ENCODE measurements at regions not wholly inside any gene's neighbourhood (a gene's known extent, or its start where the extent isn't known, plus 50 kb on each side); places are given as distances from the start of the nearest gene placed in this dataset.

- H3K9me3 ChIP-seq (ENCODE audit: low read depth): no peaks in the 10 kb centered on the region
- H3K36me3 ChIP-seq (ENCODE audit: low read depth): no peaks in the 10 kb centered on the region
- no peaks in the 10 kb centered on the region for H3K79me2 ChIP-seq (ENCODE audit: insufficient read depth)
- no peaks in the 10 kb centered on the region for H3K9me2 ChIP-seq (ENCODE audit: insufficient read depth)
- no peak overlapping the region for H3K27ac ChIP-seq
- H3F3A ChIP-seq (ENCODE audit: insufficient read depth): no peaks in the 10 kb centered on the region
- in situ Hi-C loops (cut with MboI): no loop called here
- 3 to 10% methylated on average over 1 of the region's 1 CpG for WGBS, 2 experiments (ENCODE audit: low coverage in 1 of 2, low lambda C conversion rate in 2 of 2, missing lambda C conversion rate in 2 of 2)
- peaks cover 9% of the 10 kb centered on the region; the same call in 1 of the 2 replicates for H3K27me3 ChIP-seq (replicated peaks; ENCODE audit: insufficient read depth)
- H2AFZ ChIP-seq: no peak overlapping the region
- no peak overlapping the region for H3K4me3 ChIP-seq
- H3K9ac ChIP-seq: no peak overlapping the region
- no peaks in the 10 kb centered on the region for H4K20me1 ChIP-seq (ENCODE audit: insufficient read depth)
- no peak overlapping the region for H3K4me2 ChIP-seq (ENCODE audit: unreplicated experiment)
- no peak for DNase-seq
- no peaks in the 10 kb centered on the region for H3K4me1 ChIP-seq (ENCODE audit: insufficient read depth)
- no peak for TF ChIP-seq EZH2 (IDR thresholded peaks at IDR 0.05; ENCODE audit: insufficient read depth, poor library complexity, severe bottlenecking)
- TF ChIP-seq EZH2phosphoT487 (IDR thresholded peaks at IDR 0.05; ENCODE audit: insufficient read depth, low read depth): no peak
Measured at GRCh38 chr12:4086481-4086880, 187.1 kb upstream of the CCND2 start.

GRCh38 chr12:4084573-4084972 lies 189.0 kb upstream of the CCND2 start:
- Histone ChIP-seq H3K4me1 (ENCODE audit: insufficient read depth) (no peaks in the 10 kb centered on the region), H3K36me3 (ENCODE audit: low read depth) (no peaks in the 10 kb centered on the region), H3K9me2 (ENCODE audit: insufficient read depth) (no peaks in the 10 kb centered on the region), H2AFZ (no peak overlapping the region), H3K4me2 (ENCODE audit: unreplicated experiment) (no peak overlapping the region), H3K4me3 (no peak overlapping the region), H3K27me3 (replicated peaks; ENCODE audit: insufficient read depth) (peaks cover 9% of the 10 kb centered on the region; the same call in 1 of the 2 replicates), H3F3A (ENCODE audit: insufficient read depth) (no peaks in the 10 kb centered on the region), H3K9ac (no peak overlapping the region), H3K27ac (no peak overlapping the region), H3K9me3 (ENCODE audit: low read depth) (no peaks in the 10 kb centered on the region), H3K79me2 (ENCODE audit: insufficient read depth) (no peaks in the 10 kb centered on the region), H4K20me1 (ENCODE audit: insufficient read depth) (no peaks in the 10 kb centered on the region)
- TF ChIP-seq EZH2phosphoT487 (IDR thresholded peaks at IDR 0.05; ENCODE audit: insufficient read depth, low read depth) (no peak), EZH2 (IDR thresholded peaks at IDR 0.05; ENCODE audit: insufficient read depth, poor library complexity, severe bottlenecking) (no peak)
- 1 to 4% methylated on average over 8 of the region's 8 CpGs for WGBS, 2 experiments (ENCODE audit: low coverage in 1 of 2, low lambda C conversion rate in 2 of 2, missing lambda C conversion rate in 2 of 2)
- DNase-seq: no peak
- in situ Hi-C loops (cut with MboI): no loop called here

- 6 to 7% methylated on average over 13 of the region's 13 CpGs for WGBS, 2 experiments (ENCODE audit: low coverage in 1 of 2, low lambda C conversion rate in 2 of 2, missing lambda C conversion rate in 2 of 2)
Measured at GRCh38 chr12:4082809-4083403, 190.7 kb upstream of the CCND2 start.

GRCh38 chr12:4080213-4080612 lies 193.3 kb upstream of the CCND2 start:
- Histone ChIP-seq H3K79me2 (ENCODE audit: insufficient read depth) (no peaks in the 10 kb centered on the region), H2AFZ (no peak overlapping the region), H3F3A (ENCODE audit: insufficient read depth) (no peaks in the 10 kb centered on the region), H4K20me1 (ENCODE audit: insufficient read depth) (no peaks in the 10 kb centered on the region), H3K9ac (no peak overlapping the region), H3K27me3 (replicated peaks; ENCODE audit: insufficient read depth) (no peaks in the 10 kb centered on the region), H3K9me2 (ENCODE audit: insufficient read depth) (no peaks in the 10 kb centered on the region), H3K9me3 (ENCODE audit: low read depth) (no peaks in the 10 kb centered on the region), H3K4me3 (no peak overlapping the region), H3K27ac (no peak overlapping the region), H3K36me3 (ENCODE audit: low read depth) (no peaks in the 10 kb centered on the region), H3K4me1 (ENCODE audit: insufficient read depth) (no peaks in the 10 kb centered on the region), H3K4me2 (ENCODE audit: unreplicated experiment) (no peak overlapping the region)
- WGBS, 2 experiments (ENCODE audit: low coverage in 1 of 2, low lambda C conversion rate in 2 of 2, missing lambda C conversion rate in 2 of 2): 35 to 43% methylated on average over 1 of the region's 1 CpG
- in situ Hi-C loops (cut with MboI): no loop called here
- no peak for DNase-seq
- TF ChIP-seq EZH2phosphoT487 (IDR thresholded peaks at IDR 0.05; ENCODE audit: insufficient read depth, low read depth): no peak
- no peak for TF ChIP-seq EZH2 (IDR thresholded peaks at IDR 0.05; ENCODE audit: insufficient read depth, poor library complexity, severe bottlenecking)

More at GRCh38 chr12:4082809-4083403, 190.7 kb upstream of the CCND2 start:
- no peak overlapping the region for H3K27ac ChIP-seq
- no peaks in the 10 kb centered on the region for H4K20me1 ChIP-seq (ENCODE audit: insufficient read depth)
- in situ Hi-C loops (cut with MboI): no loop called here
- DNase-seq: no peak
- H3K36me3 ChIP-seq (ENCODE audit: low read depth): no peaks in the 10 kb centered on the region
- no peak for TF ChIP-seq EZH2phosphoT487 (IDR thresholded peaks at IDR 0.05; ENCODE audit: insufficient read depth, low read depth)
- no peak for TF ChIP-seq EZH2 (IDR thresholded peaks at IDR 0.05; ENCODE audit: insufficient read depth, poor library complexity, severe bottlenecking)
- no peak overlapping the region for H3K9ac ChIP-seq
- H3K4me1 ChIP-seq (ENCODE audit: insufficient read depth): no peaks in the 10 kb centered on the region
- H3K4me2 ChIP-seq (ENCODE audit: unreplicated experiment): no peak overlapping the region
- peaks cover 9% of the 10 kb centered on the region; the same call in 1 of the 2 replicates for H3K27me3 ChIP-seq (replicated peaks; ENCODE audit: insufficient read depth)
- no peaks in the 10 kb centered on the region for H3F3A ChIP-seq (ENCODE audit: insufficient read depth)
- H3K4me3 ChIP-seq: no peak overlapping the region
- H2AFZ ChIP-seq: no peak overlapping the region
- no peaks in the 10 kb centered on the region for H3K9me2 ChIP-seq (ENCODE audit: insufficient read depth)
- no peaks in the 10 kb centered on the region for H3K9me3 ChIP-seq (ENCODE audit: low read depth)
- H3K79me2 ChIP-seq (ENCODE audit: insufficient read depth): no peaks in the 10 kb centered on the region
